Testis (tissue), 2 donors: ENCODE measurements at regions not wholly inside any gene's neighbourhood (a gene's known extent, or its start where the extent isn't known, plus 50 kb on each side); places are given as distances from the start of the nearest gene placed in this dataset.

Experiments
- DNase-seq: peaks from one replicate; pipeline ENCODE4 v3.0.0-alpha.2; 2019
- H3K27ac ChIP-seq, 2 donors: fragments of 200-600 bp; sonication (generic); one replicate each; pipeline ENCODE4 v1.5.1; 2019
- H3K27me3 ChIP-seq: fragments of 200-600 bp; sonication (generic); one replicate; pipeline ENCODE4 v1.5.1; 2019
- H3K36me3 ChIP-seq: fragments of 200-600 bp; sonication (generic); one replicate; pipeline ENCODE4 v1.5.1; 2017; ENCODE audit warnings: low read depth; ENCODE audit errors: missing control alignments
- H3K4me1 ChIP-seq: fragments of 200-600 bp; sonication (generic); one replicate; pipeline ENCODE4 v1.5.1; 2019
- H3K4me3 ChIP-seq, 2 donors: fragments of 200-600 bp; sonication (generic); one replicate each; pipeline ENCODE4 v1.5.1; 2017 to 2019
- H3K9me3 ChIP-seq: fragments of 200-600 bp; sonication (generic); one replicate; pipeline ENCODE4 v1.5.1; 2017
- POLR2A ChIP-seq: fragments of 450-650 bp; IDR thresholded peaks from one replicate; pipeline ENCODE4 v1.6.1; 2017; ENCODE audit warnings: antibody characterized with exemption, mild to moderate bottlenecking, moderate library complexity
- WGBS, 2 donors: methylation state at CpG; one replicate each; pipeline ENCODE4 v1.1.5; 2018; 5-methylcytosine and 5-hydroxymethylcytosine counted together
- intact Hi-C: fragments of 100-400 bp; cut with DNase I; formaldehyde crosslinking; loops from one replicate; pipeline ENCODE4 v1.15.1; 2023; ENCODE audit warnings: low total_unique reads
- TF ChIP-seq, protein P1 (sequence below), 3 experiments: fragments of 450-650 bp in 2 of 3; fragments of 200-600 bp in 1 of 3; sonication (generic) in 1 of 3; IDR thresholded peaks; one replicate each; pipeline ENCODE4 v1.5.1; 2016 to 2019; ENCODE audit warnings: antibody characterized with exemption in 3 of 3, mild to moderate bottlenecking in 2 of 3, moderate library complexity in 1 of 3

DNA sequence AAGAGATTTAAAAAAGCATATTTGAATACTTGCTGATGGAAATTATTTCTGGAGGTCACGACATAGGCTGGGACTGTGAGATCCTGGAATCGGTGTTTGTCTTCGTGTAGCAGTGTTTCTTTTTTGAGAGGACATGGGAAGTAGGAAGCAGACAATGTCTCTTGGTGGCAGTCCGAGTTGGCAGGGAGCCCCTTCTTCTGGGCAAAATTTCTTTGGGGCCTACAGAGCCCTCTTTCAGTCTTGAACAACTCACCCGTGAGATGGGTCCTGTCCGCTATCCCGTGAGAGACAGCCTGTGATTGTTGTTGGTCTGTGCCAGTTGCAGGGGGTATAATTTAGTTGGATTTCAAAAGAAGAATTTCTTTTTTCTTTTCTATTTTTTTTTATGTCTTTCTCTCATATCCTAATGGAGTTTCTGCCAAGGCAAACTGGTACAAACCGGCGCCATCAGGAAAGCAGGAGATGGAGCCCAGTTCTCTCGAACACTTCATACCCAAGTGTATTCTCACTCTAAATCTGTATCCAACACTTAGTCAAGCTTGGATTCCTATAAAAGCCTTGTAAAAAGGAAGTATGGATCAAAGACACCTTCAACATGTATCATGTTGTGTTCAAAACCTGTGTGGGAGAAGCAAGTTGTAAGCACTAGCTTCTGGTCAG is 785.1 kb downstream of the MAFB start:
- intact Hi-C loops, result no loop called here
- WGBS, 2 donors, result 82 to 91% methylated on average over 10 of the region's 10 CpGs
- H3K27me3 ChIP-seq, result no peaks in the 10 kb centered on the region
- no peaks in the 10 kb centered on the region for H3K9me3 ChIP-seq
- no peak overlapping the region for H3K4me3 ChIP-seq
- no peak for TF ChIP-seq POLR2A
- TF ChIP-seq, protein P1, sequence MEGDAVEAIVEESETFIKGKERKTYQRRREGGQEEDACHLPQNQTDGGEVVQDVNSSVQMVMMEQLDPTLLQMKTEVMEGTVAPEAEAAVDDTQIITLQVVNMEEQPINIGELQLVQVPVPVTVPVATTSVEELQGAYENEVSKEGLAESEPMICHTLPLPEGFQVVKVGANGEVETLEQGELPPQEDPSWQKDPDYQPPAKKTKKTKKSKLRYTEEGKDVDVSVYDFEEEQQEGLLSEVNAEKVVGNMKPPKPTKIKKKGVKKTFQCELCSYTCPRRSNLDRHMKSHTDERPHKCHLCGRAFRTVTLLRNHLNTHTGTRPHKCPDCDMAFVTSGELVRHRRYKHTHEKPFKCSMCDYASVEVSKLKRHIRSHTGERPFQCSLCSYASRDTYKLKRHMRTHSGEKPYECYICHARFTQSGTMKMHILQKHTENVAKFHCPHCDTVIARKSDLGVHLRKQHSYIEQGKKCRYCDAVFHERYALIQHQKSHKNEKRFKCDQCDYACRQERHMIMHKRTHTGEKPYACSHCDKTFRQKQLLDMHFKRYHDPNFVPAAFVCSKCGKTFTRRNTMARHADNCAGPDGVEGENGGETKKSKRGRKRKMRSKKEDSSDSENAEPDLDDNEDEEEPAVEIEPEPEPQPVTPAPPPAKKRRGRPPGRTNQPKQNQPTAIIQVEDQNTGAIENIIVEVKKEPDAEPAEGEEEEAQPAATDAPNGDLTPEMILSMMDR (IDR thresholded peaks at IDR 0.05), result no peak
- H3K36me3 ChIP-seq, result no peaks in the 10 kb centered on the region
- DNase-seq, result no peak
- H3K27ac ChIP-seq, result no peak overlapping the region
- H3K4me1 ChIP-seq, result no peaks in the 10 kb centered on the region

DNA sequence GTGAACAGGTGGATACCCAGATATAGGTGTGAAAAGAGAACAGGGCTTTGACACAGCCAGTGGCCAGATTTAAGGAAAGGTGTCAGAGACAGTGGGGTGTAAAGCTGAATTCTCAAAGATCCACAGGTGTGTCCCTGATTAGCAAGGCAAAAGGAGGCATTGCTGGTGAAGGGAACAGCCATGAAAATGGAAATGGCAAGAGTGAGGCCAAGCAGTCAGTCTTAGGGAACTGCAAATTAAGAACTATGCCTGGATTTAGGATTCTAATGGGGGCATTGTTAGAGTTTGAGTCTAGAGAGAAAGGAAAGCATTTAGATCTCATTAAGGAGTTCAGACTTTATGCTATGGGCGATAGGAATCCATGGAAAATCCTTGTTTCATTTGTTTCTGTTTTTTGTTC is 789.2 kb downstream of the MAFB start:
- H3K4me3 ChIP-seq, result no peak overlapping the region

GRCh38 chr20:39898467-39898852 is 790.6 kb downstream of the MAFB start:
- Histone ChIP-seq H3K9me3 (no peaks in the 10 kb centered on the region), H3K4me3 (no peak overlapping the region), H3K27ac (no peak overlapping the region), H3K4me1 (no peaks in the 10 kb centered on the region), H3K27me3 (no peaks in the 10 kb centered on the region), H3K36me3 (no peaks in the 10 kb centered on the region)
- 31 to 60% methylated on average over 2 of the region's 2 CpGs for WGBS, 2 donors
- no peak for DNase-seq
- intact Hi-C loops, result no loop called here
- no peak for TF ChIP-seq POLR2A
- TF ChIP-seq, protein P1 (IDR thresholded peaks at IDR 0.05), result no peak

More for the DNA sequence above, 789.2 kb downstream of the MAFB start:
- H3K9me3 ChIP-seq, result no peaks in the 10 kb centered on the region
- TF ChIP-seq, protein P1 (IDR thresholded peaks at IDR 0.05), result no peak
- TF ChIP-seq POLR2A, result no peak
- 33 to 100% methylated on average over 1 of the region's 1 CpG for WGBS, 2 donors
- H3K36me3 ChIP-seq, result no peaks in the 10 kb centered on the region
- DNase-seq, result no peak
- no peaks in the 10 kb centered on the region for H3K4me1 ChIP-seq
- intact Hi-C loops, result no loop called here
- no peaks in the 10 kb centered on the region for H3K27me3 ChIP-seq
- no peak overlapping the region for H3K27ac ChIP-seq

- Histone ChIP-seq H3K27ac (no peak overlapping the region), H3K36me3 (no peaks in the 10 kb centered on the region), H3K4me3 (no peak overlapping the region), H3K27me3 (no peaks in the 10 kb centered on the region), H3K9me3 (no peaks in the 10 kb centered on the region), H3K4me1 (no peaks in the 10 kb centered on the region)
- no peak for DNase-seq
- intact Hi-C loops, result no loop called here
- WGBS, 2 donors, result 78 to 83% methylated on average over 4 of the region's 4 CpGs
- no peak for TF ChIP-seq POLR2A
- TF ChIP-seq, protein P1 (IDR thresholded peaks at IDR 0.05), result no peak
Observed at GRCh38 chr20:39897781-39898466, 791.1 kb downstream of the MAFB start.

GRCh38 chr20:39897058-39897457 is 792.0 kb downstream of the MAFB start:
- H3K27ac ChIP-seq, result no peak overlapping the region
- H3K36me3 ChIP-seq, result no peaks in the 10 kb centered on the region
- WGBS, 2 donors, result 76 to 86% methylated on average over 3 of the region's 3 CpGs
- H3K4me3 ChIP-seq, result no peak overlapping the region
- no peak for TF ChIP-seq POLR2A
- TF ChIP-seq, protein P1 (IDR thresholded peaks at IDR 0.05), result no peak
- intact Hi-C loops, result no loop called here
- no peaks in the 10 kb centered on the region for H3K4me1 ChIP-seq
- H3K9me3 ChIP-seq, result no peaks in the 10 kb centered on the region
- H3K27me3 ChIP-seq, result no peaks in the 10 kb centered on the region
- no peak for DNase-seq
